ELR (cell line): ENCODE measurements at regions not wholly inside any gene's neighbourhood (a gene's known extent, or its start where the extent isn't known, plus 50 kb on each side); places are given as distances from the start of the nearest gene placed in this dataset.
"Not testable (repeated sequence)": the region's sequence is repeated elsewhere in the genome, so short reads cannot be mapped to it uniquely, and the experiment has no call there.

Experiments used
- DNase-seq: peaks from one replicate; pipeline ENCODE4 v3.0.0-alpha.2; 2015; ENCODE audit warnings: low read depth

DNA sequence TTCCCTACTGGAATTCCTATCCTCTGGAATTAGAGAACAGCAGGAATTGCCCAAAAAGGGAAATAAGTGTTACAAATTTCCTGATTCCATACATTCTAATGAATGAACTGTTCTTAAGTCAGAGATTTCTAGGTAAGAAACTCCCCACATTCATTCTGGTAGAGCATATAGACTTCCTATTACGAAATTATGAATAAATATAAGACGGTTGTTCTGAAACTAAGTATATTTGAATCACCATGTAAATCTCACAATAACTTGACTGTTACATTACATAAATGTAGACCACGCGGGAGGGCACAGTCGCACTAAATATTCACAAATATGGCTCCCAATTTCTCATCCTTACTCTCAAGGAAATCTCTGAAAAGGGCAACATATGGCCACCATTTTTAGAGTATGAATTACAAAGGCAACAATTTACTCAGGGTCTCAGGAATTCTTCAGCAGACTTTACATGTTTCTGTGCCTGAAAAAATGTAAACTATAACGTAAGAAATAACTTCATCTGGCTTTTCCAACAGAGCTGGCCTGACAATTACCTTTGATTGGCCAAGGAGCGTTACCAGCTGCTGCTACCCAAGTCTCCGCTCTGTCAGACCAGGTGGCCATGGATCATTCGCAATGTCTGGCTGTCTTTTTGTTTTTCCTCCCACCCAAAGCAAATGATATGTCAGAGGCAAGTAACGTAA, 115.8 kb downstream of the MPP7 start:
- no peak for DNase-seq

DNA sequence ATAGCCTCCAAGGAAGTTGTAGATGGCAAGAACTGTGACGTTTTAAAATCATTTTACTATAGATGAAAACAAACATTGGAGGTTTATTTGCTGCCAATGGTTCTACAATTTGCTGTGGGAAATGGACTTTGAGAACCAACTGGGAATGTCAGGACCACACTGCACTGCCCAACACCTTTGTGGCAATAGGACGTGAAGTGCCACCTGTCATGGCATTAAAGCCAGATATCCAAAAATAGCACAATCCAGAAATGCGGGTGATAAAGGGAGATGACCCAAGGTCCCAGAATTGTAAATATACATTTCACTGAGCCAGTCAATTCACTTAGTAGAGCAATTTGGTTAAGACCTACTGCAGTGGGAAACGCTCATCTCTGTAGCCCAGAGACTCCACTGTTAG, 116.4 kb downstream of the MPP7 start:
- no peak for DNase-seq

DNA sequence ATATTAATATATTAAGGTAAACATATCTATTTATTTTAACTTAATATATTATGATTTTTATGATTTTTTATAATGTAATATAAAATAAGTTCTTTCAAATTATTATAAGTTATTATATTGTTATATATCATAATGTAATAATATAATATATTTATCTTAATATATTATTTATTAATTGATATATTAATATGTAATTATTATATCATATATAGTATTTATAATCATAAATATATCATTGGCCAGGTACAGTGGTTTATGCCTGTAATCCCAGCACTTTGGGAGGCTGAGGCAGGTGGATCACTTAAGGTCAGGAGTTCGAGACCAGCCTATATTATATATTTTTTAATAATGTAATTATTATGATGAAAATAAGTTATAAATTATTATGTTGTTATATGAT, 118.1 kb downstream of the MPP7 start:
- no peak for DNase-seq

DNA sequence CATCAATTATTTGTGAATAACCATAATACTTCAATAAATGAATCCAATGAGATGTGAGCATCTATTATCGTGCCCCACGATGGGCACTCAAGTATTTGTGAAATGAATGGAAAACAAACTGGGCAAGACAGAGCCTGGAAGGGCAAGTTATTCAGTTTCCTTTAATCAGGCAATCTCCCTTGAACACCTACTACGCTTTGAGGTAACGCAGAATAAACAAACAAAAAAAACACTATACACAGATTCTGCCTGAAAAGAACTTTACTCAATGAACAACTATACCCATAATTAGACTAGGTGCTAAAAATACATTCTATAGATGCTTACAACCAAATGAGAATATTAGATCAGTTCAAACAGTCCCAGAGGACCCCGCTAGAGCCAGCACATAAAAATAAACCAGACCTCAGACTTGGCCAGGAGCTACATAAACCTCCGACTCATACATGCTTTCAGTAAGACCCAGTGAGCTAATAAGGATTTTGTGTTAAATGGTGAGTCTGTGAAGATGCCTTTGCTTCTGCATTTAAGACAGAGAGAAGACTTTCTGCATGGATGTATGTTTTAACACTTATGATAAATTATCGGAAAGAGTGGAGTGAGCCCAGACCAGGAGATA, 121.3 kb downstream of the MPP7 start:
- peak; percentile 8 for DNase-seq

DNA sequence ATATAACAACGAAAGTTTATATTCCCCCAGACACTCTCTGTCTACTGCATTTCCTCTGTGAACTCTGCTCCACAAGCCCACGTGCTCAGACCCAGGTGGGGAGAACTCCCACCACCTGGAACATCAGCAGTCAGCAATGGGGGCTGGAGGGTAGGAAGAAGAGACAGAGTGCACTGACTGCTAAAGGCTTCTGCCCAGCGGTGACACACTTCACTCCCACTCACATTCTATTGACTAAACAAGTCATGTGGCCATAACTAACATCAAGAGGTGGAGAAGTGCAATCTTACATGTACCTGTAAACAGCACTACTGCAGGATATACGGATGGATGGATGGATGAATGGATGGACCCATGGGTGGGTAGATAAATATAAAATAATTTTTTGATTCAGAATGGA, 122.2 kb downstream of the MPP7 start:
- DNase-seq: peak; percentile 9

DNA sequence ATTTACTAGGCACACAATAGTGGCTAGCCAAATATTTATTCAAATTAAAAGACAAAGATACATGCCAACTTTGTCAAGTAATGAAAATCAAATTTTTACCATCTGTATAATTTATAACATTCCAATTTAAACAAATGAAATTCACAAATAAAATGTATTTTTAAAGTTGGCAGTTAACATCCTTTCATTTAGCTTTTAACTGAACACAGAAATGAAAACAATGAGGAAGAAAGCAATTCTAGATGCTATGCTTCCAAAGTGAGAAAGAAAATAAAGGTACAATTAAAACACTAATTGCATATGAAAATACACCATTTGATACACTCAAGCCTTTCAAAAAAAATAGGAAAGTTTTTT, 123.1 kb downstream of the MPP7 start:
- DNase-seq: no peak

DNA sequence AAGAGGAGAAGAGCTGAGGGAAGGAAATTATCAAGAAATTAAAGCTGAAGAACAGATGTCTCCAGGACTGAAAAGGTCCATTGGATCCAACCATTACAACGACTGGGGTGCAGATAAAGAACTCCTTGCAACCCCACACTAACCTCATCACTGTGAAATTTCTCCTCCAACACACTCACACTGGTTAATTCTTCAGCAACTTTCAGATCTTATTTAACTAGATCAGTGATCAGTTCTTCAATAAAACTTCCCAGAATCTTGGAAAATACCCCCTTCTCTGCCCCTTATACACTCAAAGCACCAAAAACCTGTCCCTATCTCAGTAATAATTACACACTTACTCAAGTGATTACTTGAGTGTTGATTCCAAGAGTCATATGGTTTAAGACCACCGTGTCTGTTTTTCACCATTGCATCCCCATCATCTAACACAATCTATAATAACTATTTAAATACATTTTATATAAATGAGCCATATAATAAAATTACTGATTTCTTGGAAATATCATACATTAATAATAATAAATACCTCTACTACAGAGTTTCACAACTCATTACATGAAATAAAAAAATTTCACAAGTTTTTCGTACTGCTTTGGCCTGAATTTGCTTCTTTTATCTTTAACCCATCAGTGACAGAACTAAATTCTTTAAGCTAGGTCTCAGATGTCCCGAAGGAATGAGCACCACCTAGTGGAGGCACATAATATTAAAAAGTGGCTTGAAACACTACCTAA, 123.7 kb downstream of the MPP7 start:
- DNase-seq: peak; percentile 81

DNA sequence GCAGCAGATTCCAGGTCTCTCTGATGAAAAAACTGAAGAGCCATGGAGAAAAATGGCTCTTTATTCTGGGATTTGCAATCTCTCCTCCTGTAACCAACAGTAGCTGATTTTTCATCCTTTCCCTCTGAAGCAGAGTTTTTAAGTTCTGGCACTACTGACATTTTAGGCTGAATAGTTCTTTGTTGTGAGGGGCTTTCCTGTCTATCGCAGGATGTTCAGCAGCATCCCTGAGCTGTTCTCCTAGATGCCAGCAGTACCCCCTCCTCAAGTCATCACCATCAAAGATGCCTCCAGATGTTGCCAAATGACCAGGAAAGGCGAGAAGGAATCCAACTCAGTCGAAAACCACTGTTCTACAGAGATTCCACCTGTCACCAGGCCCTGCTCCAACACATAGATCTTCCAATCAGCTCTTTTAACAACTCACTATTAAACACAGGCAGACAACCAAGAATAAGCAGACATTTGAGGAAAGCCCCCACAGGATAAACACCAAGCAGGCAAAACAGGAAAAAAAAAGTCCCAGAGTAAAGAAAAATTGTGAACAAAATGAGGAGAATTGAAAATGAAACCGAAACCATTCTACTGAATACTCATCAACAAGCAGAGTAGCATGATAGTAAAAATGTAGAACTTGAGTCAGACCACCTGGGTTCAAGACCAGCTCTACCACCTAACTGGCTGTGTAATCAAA, 124.8 kb downstream of the MPP7 start:
- DNase-seq: peak; percentile 50

DNA sequence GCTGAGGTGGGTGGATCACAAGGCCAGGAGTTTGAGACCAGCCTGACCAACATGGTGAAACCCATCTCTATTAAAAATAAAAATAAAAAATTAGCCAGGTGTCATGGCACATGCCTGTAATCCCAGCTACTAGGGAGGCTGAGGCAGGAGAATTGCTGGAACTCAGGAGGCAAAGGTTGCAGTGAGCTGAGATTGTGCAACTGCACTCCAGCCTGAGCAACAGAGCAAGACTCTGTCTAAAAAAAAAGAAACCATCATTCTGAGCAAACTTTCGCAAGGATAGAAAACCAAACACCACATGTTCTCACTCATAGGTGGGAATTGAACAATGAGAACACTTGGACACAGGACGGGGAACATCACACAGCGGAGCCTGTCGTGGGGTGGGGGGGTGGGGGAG, 126.4 kb downstream of the MPP7 start:
- not testable (repeated sequence) for DNase-seq

DNA sequence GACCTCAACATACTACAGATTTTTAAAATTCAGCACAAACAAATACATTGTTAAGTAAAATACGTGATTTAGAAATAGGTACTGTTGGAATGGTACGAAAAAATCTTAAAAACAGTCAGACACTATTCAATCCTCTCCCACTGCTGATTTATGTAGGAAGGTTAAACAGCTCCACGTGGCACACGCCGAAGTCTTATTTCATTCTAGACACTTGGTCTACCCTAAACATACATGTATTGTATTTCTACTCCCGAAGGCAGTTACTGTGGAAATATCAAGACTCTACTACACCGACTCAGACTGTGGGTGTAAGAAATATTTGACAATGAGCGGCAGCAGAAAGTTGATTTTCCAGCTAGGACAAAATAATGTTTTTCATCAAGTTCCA, 130.6 kb downstream of the MPP7 start:
- DNase-seq: no peak

DNA sequence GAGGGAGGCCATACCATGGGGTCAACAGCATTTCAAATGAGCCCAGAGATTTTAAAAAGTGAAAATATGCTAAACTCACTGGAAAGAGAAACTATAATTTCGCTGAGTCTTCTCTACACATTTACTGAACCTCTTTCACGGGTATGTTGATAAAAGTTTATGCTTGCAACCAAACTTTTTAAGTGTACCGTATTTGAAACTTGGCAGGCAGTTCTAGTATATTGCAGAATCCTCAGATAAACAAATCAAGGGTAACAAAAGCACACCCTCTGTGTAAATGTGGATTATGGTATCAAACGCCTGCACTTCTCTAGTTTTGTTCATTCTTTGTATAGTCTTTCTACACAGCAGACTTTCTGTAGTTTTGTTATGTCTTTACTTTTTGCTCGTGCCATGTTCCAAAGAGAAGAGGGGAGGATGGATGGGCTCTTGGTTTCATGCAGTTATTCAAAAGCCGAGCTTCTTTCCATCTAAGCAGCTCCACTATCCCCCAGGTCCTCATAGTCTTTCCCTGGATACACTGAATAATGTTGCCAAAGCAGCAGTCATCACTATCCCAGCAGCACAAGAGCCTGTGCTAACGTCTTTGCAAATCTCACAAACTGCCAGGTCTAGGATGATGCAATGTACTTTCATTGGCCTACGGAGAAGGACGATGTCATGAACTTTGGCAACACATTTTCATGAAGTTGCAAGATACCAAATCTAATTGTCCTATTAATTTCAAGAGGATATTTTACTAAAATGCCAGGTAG, 131.2 kb downstream of the MPP7 start:
- no peak for DNase-seq

DNA sequence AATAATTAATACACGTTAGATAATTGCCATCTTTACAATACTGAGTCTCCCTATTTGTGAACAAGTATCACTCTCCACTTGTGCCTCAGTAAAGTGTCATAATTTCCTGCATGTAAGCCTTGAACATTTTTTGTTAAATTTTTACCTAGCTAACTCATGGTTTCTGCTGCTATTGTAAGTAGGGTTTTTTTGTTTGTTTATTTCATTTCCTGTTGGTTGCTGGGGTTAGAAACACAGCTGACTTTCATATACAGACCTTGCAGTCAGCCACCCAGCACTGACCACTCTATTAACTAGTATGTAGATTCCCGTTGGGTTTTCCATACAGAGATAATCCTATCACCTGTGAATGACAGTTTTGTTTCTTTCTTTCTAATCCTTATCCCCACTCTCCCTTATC, 133.3 kb downstream of the MPP7 start:
- no peak for DNase-seq

DNA sequence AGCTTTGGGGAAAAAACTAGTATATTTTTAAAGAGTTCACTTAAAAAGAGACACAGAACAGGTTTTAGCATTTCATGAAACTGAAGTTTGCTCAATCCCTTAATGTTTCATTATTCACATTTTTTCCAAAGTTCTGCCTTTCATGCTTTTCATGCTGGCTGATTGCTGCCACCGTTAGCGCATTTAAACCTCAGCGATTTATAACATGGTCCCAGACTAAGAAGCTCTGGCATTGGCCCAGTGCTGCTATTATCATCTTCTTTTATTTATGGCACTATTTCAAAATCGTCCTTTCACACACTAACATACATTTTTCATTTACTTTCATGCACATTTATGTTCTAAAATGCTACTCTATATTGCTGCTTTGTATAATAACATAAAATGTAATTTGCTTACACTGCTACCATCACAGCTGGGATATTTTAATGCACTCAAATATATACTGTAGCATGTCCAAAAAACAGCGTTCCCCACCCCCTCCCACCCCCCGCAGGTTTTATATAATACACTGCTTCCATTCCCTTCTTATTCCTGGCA, 141.9 kb downstream of the MPP7 start:
- no peak for DNase-seq

DNA sequence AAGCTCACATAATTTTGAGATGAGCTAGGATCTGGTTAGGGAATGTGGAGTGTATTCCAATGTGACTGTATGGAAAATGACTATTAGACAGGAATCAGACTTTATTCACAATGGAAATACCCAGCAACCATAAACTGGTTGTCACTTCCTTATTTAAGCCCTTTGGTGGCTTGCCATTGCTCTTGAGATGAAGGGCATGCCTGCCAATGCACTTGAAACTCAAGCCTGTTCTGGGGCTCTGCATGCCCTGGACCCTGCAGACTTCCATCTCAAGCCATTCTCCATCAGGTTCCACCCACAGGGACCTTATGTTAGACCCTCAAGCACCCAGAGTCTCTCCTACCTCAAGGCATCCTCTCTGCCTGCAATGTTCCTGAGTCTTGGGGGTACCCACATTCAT, 145.5 kb downstream of the MPP7 start:
- no peak for DNase-seq

DNA sequence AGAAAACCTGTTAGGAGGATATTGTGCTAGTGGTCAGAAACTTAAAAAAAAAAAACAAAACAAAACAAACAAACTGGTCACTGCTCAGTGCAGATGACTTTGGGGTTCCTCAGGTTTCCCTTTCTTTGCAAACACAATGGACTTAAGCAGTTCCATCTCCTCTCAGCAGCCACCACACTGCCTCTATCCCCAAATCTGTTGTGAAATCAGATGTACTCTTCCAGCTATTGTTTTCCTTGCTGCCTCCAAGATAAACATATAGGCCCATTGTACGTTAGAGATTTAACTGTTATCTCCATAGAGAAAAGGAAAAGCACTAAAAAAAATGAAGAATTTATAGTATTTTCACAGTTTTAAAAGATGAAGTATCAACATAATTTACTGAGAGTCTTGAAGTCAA, 147.1 kb downstream of the MPP7 start:
- no peak for DNase-seq

DNA sequence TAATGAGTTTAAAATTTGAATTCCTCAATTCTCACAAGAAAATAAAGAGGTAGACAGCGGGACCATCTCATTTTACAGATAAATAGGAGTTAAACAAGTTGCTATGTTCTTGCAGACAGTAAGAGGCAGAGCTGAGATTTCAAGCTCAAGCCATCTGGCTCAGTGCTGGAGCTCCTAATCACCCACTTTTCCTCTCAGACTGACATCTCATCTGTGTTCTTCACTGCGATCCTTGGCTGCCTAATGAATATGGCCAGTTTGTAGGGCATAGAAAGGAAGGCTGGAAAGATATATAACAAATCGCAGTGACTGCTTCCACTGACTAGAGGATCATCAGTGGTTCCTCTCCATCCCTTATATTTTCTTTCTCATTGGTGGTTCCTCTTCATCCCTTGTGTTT, 151.2 kb downstream of the MPP7 start:
- no peak for DNase-seq

DNA sequence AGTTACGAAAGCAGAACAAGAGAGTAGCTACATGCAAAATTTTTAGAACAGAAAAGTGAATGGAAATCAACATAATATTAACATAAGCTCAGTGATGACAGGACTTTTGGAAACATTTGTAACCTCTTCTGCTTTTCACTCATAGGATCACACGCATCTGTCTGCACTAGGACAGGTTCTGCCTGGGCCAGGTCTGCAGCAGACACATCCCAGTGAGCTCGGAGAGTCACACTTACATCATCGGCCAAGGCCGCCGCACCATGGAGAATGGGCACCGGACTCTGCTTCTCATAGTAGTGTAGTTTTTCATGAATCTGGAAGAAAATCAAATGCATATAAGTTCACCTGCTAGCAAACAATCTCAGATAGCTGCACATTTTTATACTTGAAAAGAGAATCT, 150.9 kb upstream of the ODAD2 start:
- DNase-seq: no peak

DNA sequence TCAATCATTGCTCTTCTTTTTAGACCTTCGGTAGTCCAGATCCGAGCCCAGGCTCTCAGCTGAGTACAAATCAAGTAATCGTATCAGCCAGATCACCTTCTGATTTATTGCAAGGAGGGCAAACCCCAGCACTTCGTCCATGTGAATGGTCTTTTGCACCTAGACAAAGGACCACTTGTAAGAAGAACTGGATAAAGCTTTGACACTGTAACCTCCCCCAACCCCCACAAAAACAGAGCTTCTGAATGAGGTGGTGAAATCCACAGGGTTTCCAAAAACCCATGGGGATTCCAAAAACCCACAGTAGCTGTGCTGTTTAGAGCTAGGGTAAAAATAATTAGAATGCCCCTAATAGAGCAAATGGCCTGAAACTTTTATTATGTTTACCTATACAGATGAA, 148.8 kb upstream of the ODAD2 start:
- DNase-seq: no peak

DNA sequence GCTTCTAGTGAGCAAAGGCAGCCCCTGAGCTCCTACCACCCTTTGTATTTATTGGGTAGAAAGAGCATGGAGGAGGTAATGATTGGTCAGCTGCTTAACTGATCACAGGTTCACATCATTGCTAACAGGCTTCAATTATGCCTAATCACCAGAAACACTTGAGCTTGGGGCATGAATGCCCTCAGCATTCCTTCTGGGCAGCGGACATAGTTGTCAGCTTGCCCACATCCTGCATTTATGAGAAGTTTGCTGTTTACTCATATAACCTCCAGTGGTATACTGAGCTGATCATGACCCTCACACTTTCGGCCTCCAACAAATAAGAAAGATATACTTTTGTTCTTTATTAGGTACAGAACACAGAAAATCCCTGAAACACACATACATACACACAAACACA, 140.3 kb upstream of the ODAD2 start:
- DNase-seq: peak; percentile 80

DNA sequence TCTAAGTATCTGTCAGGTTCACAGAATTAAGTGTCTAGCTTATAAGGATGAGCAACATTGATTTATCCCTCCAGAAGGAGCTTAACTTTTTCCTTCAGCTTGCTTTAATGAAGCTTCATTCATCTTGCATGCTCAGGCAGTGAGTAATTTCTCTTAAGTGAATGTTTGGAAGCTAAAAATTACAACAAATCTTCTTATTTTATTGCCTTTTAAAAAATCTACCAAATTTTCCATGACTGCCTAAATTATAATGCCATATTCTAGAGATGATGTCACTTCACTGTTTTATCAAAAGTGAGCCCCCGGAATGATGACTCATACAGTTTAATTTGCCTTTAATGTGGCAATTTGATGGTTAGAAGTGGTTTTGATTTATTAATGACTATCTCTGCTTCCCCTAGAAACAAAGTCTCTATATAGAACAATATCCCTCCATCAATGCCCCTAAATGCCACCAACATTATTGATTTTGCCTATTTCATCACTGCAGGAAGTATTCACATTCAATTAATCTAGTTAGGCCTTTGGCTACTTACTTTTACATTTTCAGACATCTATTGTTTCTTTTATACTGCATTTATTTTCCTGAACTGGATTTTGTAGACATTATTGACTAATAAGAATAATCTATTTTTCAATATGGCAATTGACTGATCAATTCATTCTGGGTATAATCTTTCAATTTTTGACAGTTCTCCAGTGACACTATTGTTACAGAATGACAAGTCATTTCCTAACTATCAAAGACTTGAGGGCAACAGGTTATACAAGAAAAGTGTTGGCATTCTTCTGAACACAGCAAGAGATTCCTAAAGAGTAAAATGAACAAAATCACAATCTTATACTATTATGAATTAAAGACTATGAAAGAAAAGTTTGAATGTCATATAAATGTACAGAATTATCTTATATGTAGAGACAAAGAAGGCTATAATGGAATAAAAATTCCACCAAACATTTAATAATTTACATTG, 139.3 kb upstream of the ODAD2 start:
- peak; percentile 79 for DNase-seq

DNA sequence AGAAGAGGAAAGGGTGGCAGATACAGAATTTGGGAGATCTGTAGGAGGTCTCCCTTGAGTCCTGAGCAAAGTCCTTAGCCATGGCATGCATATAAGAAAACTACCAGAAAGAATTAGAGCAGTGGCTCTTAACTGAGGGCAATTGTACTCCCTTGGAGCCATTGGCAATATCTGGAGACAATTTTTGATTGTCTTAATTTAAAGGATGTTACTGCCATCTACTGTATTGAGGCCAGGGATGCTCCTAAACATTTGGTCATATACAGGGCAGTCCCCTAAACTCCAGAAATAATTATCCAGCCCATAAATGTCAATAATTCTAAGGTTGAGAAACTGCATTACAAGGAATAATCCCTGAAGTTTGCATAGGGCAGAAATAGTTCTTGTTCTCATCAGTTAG, 136.4 kb upstream of the ODAD2 start:
- peak; percentile 54 for DNase-seq
